ENCODE measurements at regions not wholly inside any gene's neighbourhood (a gene's known extent, or its start where the extent isn't known, plus 50 kb on each side); places are given as distances from the start of the nearest gene placed in this dataset.

- no peak for DNase-seq
These were observed 558.7 kb upstream of the LRRTM1 start for GRCh38 chr2:80863147-80863714.

GRCh38 chr2:80858965-80859364 is 554.4 kb upstream of the LRRTM1 start:
- no peak for DNase-seq

GRCh38 chr2:80856227-80856626 is 551.7 kb upstream of the LRRTM1 start:
- DNase-seq, result no peak

- DNase-seq, result no peak
These were observed 550.3 kb upstream of the LRRTM1 start for GRCh38 chr2:80854831-80855230.

GRCh38 chr2:80852808-80853139 is 548.2 kb upstream of the LRRTM1 start:
- DNase-seq, result no peak

GRCh38 chr2:80852079-80852807 is 547.7 kb upstream of the LRRTM1 start:
- no peak for DNase-seq

GRCh38 chr2:80830891-80831290 is 526.3 kb upstream of the LRRTM1 start:
- DNase-seq, result no peak

GRCh38 chr2:80822999-80823398 is 518.4 kb upstream of the LRRTM1 start:
- no peak for DNase-seq

GRCh38 chr2:80815259-80815658 is 510.7 kb upstream of the LRRTM1 start:
- no peak for DNase-seq

GRCh38 chr2:80786584-80786983 is 482.0 kb upstream of the LRRTM1 start:
- no peak for DNase-seq

GRCh38 chr2:80778704-80779103 is 474.2 kb upstream of the LRRTM1 start:
- no peak for DNase-seq

- DNase-seq, result no peak
These were observed 444.0 kb upstream of the LRRTM1 start for GRCh38 chr2:80748592-80748991.

GRCh38 chr2:80737047-80737446 is 432.5 kb upstream of the LRRTM1 start:
- DNase-seq, result no peak

- no peak for DNase-seq
These were observed 420.4 kb upstream of the LRRTM1 start for GRCh38 chr2:80725001-80725400.

GRCh38 chr2:80722803-80723202 is 418.3 kb upstream of the LRRTM1 start:
- no peak for DNase-seq

GRCh38 chr2:80719607-80720006 is 415.1 kb upstream of the LRRTM1 start:
- no peak for DNase-seq

- no peak for DNase-seq
These were observed 410.9 kb upstream of the LRRTM1 start for GRCh38 chr2:80715433-80715832.

- no peak for DNase-seq
These were observed 407.4 kb upstream of the LRRTM1 start for GRCh38 chr2:80711915-80712314.

- DNase-seq, result no peak
These were observed 402.4 kb upstream of the LRRTM1 start for GRCh38 chr2:80706951-80707350.

GRCh38 chr2:80706541-80706940 is 402.0 kb upstream of the LRRTM1 start:
- no peak for DNase-seq

- no peak for DNase-seq
These were observed 399.0 kb upstream of the LRRTM1 start for GRCh38 chr2:80703532-80703931.

- DNase-seq, result no peak
These were observed 396.4 kb upstream of the LRRTM1 start for GRCh38 chr2:80700961-80701360.
